NCI-H1105 treated with DMSO at 0.1 percent for 48 hours (cell line): ENCODE measurements at regions not wholly inside any gene's neighbourhood (a gene's known extent, or its start where the extent isn't known, plus 50 kb on each side); places are given as distances from the start of the nearest gene placed in this dataset.
"Not testable (repeated sequence)": the region's sequence is repeated elsewhere in the genome, so short reads cannot be mapped to it uniquely, and the experiment has no call there.

Source experiments
- DNase-seq: peaks from one replicate; lab custom pipeline; 2025; lab: John Stamatoyannopoulos, UW

DNA sequence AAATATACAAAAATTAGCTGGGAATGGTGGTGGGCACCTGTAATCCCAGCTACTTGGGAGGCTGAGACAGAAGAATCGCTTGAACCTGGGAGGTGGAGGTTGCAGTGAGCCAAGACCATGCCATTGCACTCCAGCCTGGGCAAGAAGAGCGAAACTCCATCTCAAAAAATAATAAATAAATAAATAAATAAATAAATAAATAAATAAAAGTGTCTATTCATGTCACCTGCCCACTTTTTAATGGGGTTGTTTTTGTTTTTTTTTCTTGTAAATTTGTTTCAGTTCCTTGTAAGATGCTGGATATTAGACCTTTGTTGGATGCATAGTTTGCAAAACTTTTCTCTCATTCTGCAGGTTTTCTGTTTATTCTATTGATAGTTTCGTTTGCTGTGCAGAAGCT lies 71.9 kb upstream of the KCNAB1 start:
- not testable (repeated sequence) for DNase-seq

DNA sequence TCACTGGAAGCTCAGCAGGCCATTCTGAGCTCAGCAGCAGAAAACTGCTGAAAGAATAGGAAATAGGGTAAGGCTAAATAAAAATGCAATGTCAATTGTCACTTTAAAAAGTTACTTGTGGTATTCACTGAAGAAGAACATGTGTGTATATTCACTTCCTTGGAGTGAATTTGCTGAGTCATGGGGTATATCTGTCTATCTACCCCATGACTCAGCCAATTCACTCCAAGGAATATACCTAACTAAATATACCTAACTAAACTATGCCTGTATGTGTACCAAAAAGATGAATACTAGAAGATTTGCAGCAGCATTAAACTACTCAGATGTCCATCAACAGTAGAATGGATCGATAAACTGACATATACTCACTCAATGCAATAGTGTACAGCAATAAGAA lies 69.5 kb upstream of the KCNAB1 start:
- DNase-seq: no peak

DNA sequence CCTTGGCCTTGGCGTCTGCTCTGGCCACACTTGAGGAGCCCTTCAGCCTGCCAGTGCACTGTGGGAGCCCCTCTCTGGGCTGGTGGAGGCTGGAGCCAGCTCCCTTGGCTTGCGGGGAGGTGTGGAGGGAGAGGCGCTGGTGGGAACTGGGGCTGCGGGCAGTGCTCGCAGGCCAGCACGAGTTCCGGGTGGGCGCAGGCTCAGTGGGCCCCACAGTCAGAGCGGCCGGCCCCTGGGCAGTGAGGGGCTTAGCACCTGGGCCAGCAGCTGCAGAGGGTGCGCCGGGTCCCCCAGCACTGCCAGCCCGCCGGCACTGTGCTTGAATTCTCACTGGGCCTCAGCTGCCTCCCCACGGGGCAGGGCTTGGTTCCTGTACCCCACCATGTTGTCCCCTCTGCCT lies 68.7 kb upstream of the KCNAB1 start:
- DNase-seq: no peak

DNA sequence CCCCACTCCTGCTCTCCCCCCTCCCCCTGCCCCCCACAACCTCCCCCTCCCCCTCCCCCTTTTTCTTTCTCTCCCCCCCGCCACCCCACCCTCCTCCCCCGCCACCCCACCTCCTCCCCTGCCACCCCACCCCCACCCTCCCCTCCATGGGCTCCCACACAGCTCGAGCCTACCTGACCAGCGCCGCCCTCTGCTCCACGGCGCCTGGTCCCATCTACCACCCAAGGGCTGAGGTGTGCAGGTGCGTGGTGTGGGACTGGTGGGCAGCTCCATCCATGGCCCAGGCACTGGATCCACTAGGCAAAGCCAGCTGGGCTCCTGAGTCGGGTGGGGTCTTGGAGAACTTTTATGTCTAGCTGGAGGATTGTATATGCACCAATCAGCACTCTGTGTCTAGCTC lies 68.3 kb upstream of the KCNAB1 start:
- DNase-seq: no peak

DNA sequence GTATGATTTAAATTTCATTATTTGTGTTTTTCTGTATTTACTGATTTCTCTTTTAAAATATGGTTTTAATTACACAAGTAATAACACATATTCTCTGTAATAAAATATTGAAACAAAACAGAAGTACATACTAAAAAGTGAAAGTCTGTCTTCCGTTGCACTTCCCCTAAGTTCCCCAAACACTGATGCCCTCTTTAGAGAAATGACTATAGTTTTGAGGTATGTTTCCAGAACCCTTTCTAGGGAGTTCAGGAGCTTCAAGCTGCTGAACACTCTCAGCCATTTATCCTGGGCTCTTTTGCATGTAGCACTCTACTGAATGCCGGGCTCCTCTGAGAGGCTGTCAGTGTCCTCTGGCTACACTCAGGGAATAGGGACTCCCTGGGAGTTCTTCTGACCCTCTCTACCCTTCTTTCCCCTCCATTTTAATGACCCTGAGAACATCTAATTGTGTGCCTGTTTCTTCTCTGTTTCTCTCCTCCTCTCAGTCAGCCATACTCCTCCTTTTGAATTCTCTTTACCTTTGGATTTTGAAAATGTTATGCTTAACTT lies 60.4 kb upstream of the KCNAB1 start:
- no peak for DNase-seq

DNA sequence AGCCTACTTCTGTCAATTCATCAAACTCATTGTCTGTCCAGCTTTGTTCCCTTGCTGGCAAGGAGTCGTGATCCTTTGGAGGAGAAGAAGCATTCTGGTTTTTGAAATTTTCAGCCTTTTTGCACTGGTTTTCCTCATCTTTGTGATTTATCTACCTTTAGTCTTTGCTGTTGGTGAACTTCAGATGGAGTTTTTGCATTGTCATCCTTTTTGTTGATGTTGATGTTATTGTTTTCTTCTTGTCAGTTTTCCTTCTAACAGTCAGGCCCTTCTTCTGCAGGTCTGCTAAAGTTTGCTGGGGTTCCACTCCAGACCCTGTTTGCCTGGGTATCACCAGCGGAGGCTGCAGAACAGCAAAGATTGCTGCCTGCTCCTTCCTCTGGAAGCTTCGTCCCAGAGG lies 52.2 kb upstream of the KCNAB1 start:
- not testable (repeated sequence) for DNase-seq

DNA sequence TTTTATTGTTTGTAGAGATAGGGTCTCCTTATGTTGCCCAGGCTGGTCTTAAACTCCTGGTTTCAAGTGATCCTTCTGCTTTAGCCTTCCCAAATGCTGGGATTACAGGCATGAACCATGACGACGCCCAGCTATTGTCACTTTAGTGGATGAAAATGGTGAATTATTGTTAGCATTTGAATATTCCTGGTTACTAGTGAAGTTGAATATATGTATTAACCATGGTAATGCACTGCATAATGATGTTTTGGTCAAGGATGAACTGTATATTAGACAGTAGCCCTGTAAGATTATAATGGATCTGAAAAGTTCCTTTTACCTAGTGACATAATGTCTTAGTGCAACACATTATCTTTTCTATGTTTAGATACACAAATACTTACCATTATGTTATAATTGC lies 50.4 kb upstream of the KCNAB1 start:
- no peak for DNase-seq
